PFSK-1 (cell line): ENCODE measurements at regions not wholly inside any gene's neighbourhood (a gene's known extent, or its start where the extent isn't known, plus 50 kb on each side); places are given as distances from the start of the nearest gene placed in this dataset.

ENCODE experiments used
- FOXP2 ChIP-seq: optimal IDR thresholded peaks from 2 replicates; pipeline ENCODE3; 2011; ENCODE audit warnings: borderline replicate concordance, control low read depth, inconsistent platforms; ENCODE audit not compliant: insufficient read depth; ENCODE audit errors: extremely low read length, extremely low read depth
- POLR2AphosphoS5 ChIP-seq: IDR thresholded peaks from 2 replicates; pipeline ENCODE4 v1.6.1; 2012; ENCODE audit warnings: low read depth, mild to moderate bottlenecking, control low read depth, low read length, moderate library complexity
- REST ChIP-seq, 2 experiments: IDR thresholded peaks; 2 replicates each; pipeline versions ENCODE4 v1.6.1 to v1.8.0; 2011 to 2012; ENCODE audit warnings: low read depth in 2 of 2, low read length in 2 of 2, control low read depth in 1 of 2, inconsistent platforms in 1 of 2, mild to moderate bottlenecking in 1 of 2, moderate library complexity in 1 of 2; ENCODE audit not compliant: insufficient read depth in 1 of 2
- SIN3A ChIP-seq: IDR thresholded peaks from 2 replicates; pipeline ENCODE4 v1.6.1; 2012; ENCODE audit warnings: mild to moderate bottlenecking, low read length, moderate library complexity, borderline replicate concordance; ENCODE audit not compliant: insufficient read depth
- TAF1 ChIP-seq: IDR thresholded peaks from 2 replicates; pipeline ENCODE4 v1.6.1; 2012; ENCODE audit warnings: low read length, control low read depth, borderline replicate concordance; ENCODE audit not compliant: insufficient read depth

- TF ChIP-seq REST (IDR thresholded peaks at IDR 0.05; ENCODE audit: insufficient read depth in 1 of 2, low read depth in 2 of 2, low read length in 2 of 2) = no peak
- TF ChIP-seq POLR2AphosphoS5 = no peak
- no peak for TF ChIP-seq FOXP2
- no peak for TF ChIP-seq TAF1
- no peak for TF ChIP-seq SIN3A
Measured at GRCh38 chr1:212531796-212532195, 76.8 kb upstream of the ATF3 start.
